GM18868 (cell line): ENCODE measurements at regions not wholly inside any gene's neighbourhood (a gene's known extent, or its start where the extent isn't known, plus 50 kb on each side); places are given as distances from the start of the nearest gene placed in this dataset.

ENCODE experiments used
- ATAC-seq: cut with Tn5 transposase; IDR thresholded peaks from one replicate; pipeline ENCODE4 v1.9.1; 2021; ENCODE audit warnings: mild to moderate bottlenecking, moderate library complexity; ENCODE audit not compliant: unreplicated experiment

DNA sequence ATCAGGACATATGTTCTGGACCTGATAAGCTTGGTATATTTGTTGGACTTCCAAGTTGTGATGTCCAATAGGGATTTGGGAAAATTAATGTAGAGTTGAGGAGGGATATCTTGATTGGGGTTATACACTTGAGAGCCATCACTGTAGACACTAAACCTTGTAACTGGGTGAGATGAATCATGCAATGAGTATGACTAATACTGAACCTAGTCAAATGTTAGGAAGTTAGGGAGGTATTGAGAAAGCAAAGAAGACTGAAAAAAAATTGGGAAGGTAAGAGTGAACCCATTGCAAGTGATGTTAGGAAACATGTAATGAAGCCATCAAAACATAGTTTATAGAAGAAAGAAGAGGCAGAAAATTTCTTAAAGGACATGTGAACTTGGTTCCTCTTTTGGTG is 668.4 kb upstream of the CDH9 start:
- no peak for ATAC-seq

DNA sequence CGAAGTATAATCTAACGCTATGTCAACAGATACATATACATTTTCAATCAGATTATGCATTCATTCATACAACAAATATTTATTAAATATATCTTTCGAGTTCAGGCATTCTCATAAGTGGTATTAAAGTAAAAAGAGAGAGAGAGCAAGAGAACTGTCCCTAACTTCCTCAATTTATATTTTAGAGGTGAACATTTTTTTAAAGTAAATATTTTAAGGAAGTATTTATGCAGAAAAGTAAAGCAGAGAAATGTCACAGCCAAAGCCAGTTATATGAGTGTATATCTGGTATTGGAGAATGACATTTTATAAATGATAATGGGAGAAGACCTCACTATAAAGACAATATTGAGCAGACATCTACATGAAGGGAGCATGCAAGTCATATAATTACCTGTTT is 667.3 kb upstream of the CDH9 start:
- ATAC-seq, result no peak

DNA sequence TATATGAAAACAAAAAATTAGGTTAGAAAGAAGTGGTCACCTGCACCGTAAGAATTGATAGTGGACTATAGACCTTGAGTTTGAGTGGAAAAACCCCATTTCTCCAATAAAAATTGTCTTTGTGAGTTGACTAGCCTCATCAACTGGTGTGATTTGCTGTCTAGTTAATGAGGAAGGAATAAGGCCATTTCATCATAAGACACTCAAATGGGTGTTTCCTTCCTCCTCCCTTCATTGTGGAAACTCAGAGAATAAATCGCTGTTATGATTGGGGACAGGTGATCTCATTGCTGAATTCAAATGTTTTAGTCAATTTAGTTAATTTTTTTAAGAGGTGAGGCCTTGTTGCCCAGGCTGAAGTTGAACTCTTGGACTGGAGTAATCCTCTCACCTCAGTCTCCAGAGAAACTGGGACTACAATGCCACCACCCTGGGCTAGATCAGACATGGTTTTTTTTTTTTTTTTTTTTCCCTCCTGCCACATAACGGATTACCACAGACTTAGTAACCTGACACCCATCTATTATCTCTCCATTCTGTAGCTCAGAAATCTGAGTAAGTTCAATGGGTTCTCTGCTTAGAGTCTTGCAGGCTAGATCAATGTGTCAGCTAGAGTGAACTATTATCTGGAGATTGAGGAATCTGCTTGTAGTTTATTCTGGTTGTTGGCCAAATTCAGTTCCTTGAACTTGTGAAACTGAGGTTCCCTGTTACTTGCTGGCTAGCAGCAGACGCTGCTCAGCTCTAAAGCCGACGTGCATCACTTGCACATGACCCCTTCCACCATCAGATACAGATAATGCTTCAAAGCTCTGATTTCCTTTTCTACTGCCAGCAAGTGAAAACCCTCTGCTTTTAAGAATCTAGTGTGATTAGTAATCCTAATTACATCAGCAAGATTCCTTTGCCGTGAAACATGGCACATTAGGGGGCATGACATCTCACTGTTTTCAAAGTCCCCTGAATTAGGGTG is 663.8 kb upstream of the CDH9 start:
- no peak for ATAC-seq

DNA sequence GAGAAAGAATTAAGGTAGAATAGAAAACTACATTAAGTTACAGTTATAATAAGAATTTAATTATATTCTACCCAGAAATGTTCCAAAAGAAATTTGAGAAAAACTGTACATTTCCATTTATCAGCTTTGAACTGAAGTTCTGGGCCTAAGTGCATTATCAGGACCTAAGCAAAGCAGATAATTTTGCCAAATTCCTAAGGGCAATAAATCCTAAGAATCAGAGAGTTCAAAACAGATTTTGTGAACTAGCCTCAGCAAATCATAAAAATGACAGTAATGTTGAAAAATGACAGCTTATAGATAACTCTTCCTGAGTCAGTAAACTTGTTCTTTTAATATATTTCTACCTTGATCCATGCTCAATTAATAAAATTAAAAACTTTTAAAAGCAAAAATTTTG is 662.1 kb upstream of the CDH9 start:
- no peak for ATAC-seq

DNA sequence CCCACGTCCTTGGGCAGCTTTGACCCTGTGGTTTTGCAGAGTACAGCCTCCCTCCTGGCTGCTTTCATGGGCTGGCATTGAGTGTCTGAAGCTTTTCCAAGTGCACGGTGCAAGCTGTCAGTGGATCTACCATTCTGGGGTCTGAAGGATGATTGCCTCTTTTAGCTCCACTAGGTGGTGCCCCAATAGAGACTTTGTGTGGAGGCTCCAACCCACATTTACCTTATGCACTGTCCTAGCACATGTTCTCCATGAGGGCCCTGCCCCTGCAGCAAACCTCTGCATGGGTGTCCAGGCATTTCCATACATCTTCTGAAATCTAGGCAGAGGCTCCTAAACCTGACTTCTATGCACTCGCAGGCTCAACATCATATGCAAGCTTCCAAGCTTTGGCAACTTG is 644.2 kb upstream of the CDH9 start:
- ATAC-seq, result no peak

DNA sequence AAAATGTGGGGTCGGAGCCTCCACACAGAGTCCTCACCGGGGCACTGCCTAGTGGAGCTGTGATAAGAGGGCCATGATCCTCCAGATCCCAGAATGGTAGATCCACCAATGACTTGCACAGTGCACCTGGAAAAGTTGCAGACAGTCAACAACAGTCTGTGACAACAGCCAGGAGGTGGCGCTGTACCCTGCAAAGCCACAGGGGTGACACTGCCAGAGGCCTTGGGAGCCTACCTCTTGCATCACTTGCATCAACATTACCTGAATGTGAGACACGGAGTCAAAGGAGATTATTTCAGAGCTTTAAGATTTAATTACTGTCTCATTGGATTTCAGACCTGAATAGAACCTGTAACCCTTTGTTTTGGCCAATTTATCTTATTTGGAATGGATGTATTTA is 614.1 kb upstream of the CDH9 start:
- no peak for ATAC-seq

DNA sequence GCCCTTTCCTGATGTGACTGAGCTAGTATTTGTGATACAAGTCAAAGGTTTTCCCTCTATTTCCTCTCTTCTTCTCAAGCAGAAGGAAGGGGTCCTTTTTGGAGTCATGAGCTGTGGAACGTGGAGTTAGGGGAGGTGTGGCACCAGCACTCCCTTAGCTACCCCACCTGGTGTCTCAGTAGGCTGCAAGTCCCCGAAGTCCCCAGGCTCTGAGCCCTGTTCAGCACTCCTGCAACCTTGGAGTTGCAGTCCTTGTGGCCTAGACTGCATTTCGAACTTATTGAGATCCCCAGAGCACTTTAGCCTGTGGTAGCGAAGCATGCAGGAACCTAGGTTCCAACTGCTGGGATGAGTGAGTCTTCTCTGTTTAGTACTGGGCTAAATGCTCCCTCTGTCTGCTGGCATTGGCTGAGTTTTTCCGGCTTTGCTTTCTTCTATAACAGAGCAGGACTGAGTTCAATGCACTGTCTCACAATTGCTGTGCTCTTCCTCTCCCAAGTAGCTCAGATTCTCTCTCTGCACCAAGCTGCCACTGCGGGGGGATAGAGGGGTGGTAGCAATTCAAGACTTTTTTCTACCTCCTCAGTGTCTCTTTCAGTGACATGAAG is 600.7 kb upstream of the CDH9 start:
- ATAC-seq, result no peak

DNA sequence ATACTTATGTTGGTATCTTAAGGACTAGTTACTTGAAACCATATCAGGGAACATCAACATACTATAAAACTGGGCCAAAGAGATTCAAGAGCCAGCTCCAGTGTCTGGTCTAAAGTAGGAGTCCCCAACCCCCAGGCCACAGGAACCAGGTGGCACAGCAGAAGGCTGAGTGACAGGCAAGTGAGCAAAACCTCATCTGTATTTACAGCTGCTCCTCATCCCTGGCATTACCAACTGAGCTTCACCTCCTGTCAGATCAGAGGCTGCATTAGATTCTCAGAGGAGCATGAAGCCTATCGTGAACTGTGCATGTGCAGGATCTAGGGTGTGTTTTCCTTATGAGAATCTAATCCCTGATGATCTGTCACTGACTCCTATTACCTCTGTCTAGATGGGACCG is 581.6 kb upstream of the CDH9 start:
- ATAC-seq, result no peak

DNA sequence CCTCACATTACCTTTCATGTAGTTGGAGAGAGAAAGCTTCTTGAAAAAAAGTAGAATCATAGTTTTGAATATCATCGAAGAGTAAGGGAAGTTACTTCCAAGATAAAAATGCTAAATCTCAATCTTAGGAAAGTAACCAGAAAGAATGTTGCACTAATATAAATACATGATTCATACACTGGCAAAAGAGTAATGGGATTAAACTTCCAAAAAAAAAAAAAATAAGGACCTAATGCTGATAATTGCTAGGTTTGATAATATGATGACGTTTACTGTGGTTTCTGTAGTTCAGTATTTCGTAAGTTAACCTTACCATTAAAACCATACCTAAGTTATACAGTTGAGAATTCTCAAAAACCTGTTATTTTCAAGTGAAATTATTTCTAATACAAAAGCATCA is 573.8 kb upstream of the CDH9 start:
- no peak for ATAC-seq

DNA sequence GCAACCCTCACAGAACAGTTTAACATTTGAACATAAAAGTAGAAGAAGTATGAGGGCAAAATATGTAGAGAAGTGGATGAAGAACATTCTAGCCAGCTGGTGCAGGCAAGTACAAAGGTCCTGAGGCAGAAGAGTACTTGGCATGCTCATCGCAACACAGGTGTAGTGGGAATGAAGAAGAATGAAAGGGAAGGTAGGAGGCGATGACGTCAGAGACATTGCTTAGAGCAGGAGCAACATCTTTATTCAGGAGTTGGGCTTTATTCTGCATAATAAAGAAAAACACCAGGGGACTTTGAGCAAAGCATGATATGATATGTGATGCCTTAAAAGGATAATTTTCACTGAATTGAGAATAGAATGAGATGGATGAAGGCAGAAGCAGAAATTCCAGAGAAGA is 570.6 kb upstream of the CDH9 start:
- no peak for ATAC-seq

DNA sequence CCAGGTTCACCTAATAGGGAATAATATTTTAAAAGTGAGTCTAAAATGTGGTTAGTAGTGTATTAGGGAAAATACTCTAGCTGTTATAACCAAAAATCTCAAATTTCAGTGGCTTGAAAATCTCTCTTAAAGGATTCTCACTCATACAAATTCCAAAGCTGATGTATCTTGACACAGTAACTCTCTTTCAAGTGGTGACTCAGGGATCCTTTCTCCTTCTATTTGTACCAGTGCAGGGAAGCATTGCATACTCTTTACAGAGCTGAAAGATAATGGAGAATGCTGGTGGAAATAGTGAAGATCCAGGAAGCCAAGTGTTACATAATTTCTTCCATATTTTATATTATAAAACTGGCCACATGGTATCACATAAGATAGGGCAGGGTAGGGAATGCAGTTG is 560.2 kb upstream of the CDH9 start:
- ATAC-seq, result no peak

DNA sequence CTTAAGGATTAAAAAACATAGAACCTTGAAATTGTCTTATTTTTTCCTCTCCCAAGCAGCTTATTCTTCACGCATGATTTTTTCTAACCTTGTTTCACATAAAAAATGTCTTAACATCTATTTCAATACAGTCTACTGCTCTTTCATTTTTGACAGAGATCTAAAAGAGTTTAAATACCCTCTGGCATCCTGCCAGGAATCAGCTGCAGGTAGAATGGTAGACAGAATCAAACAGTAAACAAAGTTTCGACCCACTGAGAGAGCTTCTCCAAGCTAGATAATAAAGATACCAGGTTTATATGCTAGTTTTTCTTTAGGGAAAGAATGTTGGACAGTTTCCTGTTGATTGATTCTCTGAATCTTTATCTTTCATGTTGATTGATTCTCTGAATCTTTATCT is 555.8 kb upstream of the CDH9 start:
- no peak for ATAC-seq

DNA sequence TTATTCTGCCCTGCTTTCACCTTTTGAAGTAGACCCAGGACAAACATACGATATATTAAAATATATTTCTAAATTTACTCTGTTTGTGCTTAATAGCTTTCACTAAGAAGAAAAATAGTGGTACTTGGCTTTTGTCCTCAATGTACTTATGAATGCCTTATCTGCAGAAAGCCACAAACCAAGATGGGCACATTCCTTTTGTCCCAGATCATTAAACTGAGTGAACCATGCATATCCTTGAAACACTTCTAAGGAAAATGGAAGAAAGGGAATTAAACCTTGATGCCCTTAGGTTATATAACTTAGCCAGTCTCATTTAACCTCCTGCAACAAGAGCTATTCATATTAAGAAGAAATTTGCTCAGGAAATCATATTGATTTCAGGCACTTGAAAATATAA is 553.8 kb upstream of the CDH9 start:
- ATAC-seq, result no peak

DNA sequence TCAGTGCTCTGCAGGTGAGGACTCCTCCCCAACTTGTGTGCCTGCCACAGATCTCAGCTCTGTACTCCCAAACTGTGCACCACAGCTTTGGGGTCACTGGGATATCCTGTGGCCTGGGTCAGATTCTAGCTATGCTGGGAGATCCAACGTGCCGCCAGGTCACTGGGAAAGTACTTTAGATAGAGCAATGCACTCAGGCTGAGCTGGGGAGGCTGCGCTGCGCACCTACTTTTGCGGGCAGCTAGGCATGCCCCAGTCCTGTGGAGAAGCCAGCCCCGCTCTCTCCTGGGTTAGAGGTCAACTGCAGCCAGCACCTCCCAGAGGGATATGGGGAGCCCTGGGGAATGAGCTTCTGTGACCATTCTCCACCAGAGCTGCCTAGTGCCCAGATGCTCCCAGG is 552.1 kb upstream of the CDH9 start:
- ATAC-seq, result no peak

DNA sequence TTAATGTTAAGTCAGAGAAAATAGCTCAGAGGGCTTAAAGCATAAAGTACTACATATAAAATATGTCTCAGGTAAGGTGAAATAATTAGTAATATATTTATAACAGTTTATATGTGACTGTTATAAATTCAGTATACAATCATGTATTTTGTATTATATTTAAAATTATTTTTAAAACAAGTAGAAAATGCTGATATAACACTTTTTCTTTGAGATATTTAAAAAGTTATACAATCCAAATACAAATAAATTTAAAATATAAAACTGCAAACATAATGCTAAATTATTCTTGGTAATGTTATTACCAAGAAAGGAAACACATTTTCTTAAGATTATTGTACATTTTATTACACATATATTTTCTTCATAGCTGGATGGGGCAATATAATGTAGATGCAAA is 539.9 kb upstream of the CDH9 start:
- no peak for ATAC-seq

DNA sequence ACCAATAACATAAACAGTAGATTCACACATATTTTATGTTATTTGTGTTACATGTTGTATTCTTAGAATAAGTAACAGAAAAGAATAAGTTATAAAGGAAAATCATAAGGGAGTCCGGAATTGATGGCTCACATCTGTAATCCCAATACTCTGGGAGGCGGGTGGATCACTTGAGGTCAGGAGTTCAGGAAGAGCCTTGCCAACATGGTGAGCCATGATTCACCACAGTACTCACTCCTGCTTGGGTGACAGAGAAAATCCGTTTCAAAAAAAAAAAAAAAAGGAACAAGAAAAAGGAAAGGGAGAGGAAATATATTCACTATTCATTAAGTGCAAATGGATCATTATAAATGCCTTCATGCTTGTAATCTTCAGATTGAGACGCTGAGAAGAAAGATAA is 533.3 kb upstream of the CDH9 start:
- ATAC-seq, result no peak

DNA sequence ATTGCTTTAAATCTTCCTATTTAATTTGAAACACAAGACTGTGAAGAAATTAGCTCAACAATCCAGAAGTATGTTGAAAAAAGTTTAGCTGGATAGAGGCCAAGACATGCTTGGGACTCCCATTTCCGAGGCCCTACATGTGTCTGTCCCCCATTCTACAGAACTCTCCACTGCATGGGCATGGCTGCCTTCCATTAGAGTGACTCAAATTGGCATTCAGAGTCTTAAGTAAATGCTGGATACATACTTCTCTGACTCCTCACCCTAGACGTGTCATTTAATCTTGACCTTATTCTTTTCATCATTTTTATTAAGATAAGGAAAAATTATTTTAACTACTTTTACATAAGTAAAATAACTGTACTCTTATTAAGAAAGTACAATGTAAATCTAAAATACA is 530.4 kb upstream of the CDH9 start:
- ATAC-seq, result no peak

DNA sequence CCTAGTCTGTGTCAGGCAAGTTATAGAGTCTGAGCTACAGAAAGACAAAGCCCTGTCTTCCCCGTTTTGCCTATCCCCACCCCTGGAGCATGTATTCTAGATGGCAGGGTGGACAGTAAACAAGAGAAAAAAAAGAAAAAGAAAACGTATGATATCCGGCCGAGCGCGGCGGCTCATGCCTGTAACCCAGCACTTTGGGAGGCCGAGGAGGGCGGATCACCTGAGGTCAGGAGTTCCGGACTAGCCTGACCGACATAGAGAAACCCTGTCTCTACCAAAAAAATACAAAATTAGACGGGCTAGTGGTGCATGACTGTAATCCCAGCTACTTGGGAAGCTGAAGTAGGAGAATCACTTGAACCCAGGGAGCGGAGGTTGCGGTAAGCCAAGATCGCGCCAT is 523.0 kb upstream of the CDH9 start:
- no peak for ATAC-seq

DNA sequence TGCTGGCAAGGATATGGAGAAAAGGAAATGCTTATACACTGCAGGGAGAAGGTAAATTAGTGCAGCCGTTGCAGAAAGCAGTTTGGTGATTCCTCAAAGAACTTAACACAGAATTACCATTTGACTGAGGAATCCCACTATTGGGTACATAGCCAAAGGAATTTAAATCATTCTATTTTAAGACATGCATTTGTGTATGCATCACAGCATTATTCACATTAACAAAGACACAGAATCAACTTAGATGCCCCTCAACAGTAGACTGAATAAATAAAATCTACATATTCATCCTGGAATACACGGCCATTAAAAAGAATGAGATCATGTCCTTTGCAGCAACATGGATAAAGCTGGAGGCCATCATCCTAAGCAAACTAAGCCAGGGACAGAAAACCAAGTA is 510.1 kb upstream of the CDH9 start:
- ATAC-seq, result no peak

DNA sequence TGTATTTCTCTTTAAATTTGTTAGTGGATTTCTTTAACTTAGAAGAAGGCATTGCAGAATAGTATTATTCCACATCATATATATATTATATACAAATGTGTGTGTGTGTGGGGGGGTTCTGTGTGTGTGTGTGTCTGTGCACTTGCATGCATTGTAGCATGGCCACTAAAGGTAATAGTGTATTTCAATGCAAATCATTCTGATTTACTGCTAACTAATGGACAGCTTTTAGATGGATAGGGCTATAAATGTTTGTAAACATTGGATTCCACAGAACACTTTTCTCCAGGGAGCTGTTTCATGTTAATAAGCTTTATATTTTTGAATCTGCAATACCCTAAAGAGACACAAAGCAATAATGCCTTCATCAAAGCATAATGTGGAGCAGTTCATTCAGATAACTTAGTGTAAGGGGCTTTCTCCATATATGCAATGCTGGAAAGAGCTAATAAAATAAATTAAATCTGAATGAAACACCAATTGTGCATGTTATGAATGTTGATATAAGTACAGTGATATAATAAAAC is 496.7 kb upstream of the CDH9 start:
- no peak for ATAC-seq

DNA sequence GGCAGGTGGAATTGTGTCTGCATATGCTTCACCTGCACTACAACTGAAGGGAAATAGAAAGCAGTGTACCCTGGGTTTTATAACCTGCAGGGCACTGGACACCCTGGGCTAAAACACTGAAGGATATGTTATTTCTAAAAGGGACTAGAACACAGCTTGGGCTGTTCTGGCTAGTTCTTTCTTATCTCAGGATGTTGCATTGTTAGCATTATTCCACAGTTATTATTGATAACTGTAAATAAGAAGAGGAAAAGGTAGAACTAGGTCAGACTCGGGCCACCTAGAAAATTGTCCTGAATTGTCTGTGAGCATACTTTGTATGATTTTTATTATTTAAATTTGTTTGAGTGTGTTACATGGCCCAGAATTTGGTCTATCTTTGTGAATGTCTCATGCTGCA is 493.9 kb upstream of the CDH9 start:
- no peak for ATAC-seq

DNA sequence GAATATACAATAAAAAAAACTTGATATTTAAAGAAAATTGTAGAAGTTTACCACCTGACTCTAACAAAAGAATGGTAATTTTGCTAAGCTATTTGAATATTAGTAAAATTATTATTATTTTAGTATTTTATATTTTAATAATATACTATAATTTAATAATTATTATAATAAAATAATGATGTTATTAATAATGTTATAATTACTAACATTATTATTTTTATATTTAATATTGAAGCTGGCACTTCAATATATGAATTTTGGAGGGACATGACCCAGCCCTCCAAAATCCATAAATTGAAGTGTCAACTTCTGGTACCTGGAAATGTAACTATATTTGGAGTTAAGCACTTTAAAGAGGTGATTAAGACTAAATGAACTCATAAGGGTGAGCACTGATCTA is 486.1 kb upstream of the CDH9 start:
- ATAC-seq, result no peak
